Peyer's patch (tissue), 4 donors: ENCODE measurements at regions not wholly inside any gene's neighbourhood (a gene's known extent, or its start where the extent isn't known, plus 50 kb on each side); places are given as distances from the start of the nearest gene placed in this dataset.

ENCODE experiments used
- DNase-seq, 3 donors: peaks; one replicate each; pipeline ENCODE4 v3.0.0-alpha.2; 2017 to 2019
- H3K27ac ChIP-seq, 4 donors: fragments of 200-600 bp; sonication (generic); one replicate each; pipeline ENCODE4 v1.5.1; 2016 to 2019
- H3K27me3 ChIP-seq, 2 donors: fragments of 200-600 bp; sonication (generic); one replicate each; pipeline ENCODE4 v1.5.1; 2019
- H3K36me3 ChIP-seq, 3 donors: fragments of 200-600 bp; sonication (generic); one replicate each; pipeline ENCODE4 v1.5.1; 2016 to 2019
- H3K4me1 ChIP-seq, 4 donors: fragments of 200-600 bp; sonication (generic); one replicate each; pipeline ENCODE4 v1.5.1; 2016 to 2019
- H3K4me3 ChIP-seq, 4 donors: fragments of 200-600 bp; sonication (generic); 1 replicate in 3 of 4; 2 replicates in 1 of 4; pipeline ENCODE4 v1.5.1; 2016 to 2019; ENCODE audit warnings: mild to moderate bottlenecking in 1 of 4
- H3K9me3 ChIP-seq, 4 donors: fragments of 200-600 bp; sonication (generic); one replicate each; pipeline ENCODE4 v1.5.1; 2016 to 2019; ENCODE audit warnings: mild to moderate bottlenecking in 1 of 4
- POLR2A ChIP-seq, 2 donors: fragments of 450-650 bp; IDR thresholded peaks; one replicate each; pipeline ENCODE4 v1.5.1; 2017; ENCODE audit warnings: antibody characterized with exemption in 2 of 2, mild to moderate bottlenecking in 2 of 2, moderate library complexity in 2 of 2
- TF ChIP-seq, protein P1 (sequence below), 6 experiments: fragments of 450-650 bp in 4 of 6; fragments of 200-600 bp in 2 of 6; sonication (generic) in 1 of 6; IDR thresholded peaks; one replicate each; pipeline ENCODE4 v1.5.1; 2017 to 2019; ENCODE audit warnings: antibody characterized with exemption in 6 of 6, mild to moderate bottlenecking in 3 of 6, moderate library complexity in 1 of 6

GRCh38 chr15:81899024-81899423 lies 146.8 kb downstream of the MEX3B start:
- H3K4me1 ChIP-seq = no peaks in the 10 kb centered on the region
- no peak for TF ChIP-seq POLR2A (IDR thresholded peaks at IDR 0.05)
- TF ChIP-seq, protein P1, sequence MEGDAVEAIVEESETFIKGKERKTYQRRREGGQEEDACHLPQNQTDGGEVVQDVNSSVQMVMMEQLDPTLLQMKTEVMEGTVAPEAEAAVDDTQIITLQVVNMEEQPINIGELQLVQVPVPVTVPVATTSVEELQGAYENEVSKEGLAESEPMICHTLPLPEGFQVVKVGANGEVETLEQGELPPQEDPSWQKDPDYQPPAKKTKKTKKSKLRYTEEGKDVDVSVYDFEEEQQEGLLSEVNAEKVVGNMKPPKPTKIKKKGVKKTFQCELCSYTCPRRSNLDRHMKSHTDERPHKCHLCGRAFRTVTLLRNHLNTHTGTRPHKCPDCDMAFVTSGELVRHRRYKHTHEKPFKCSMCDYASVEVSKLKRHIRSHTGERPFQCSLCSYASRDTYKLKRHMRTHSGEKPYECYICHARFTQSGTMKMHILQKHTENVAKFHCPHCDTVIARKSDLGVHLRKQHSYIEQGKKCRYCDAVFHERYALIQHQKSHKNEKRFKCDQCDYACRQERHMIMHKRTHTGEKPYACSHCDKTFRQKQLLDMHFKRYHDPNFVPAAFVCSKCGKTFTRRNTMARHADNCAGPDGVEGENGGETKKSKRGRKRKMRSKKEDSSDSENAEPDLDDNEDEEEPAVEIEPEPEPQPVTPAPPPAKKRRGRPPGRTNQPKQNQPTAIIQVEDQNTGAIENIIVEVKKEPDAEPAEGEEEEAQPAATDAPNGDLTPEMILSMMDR (IDR thresholded peaks at IDR 0.05) = no peak
- no peak for DNase-seq
- H3K27ac ChIP-seq = no peak overlapping the region
- H3K4me3 ChIP-seq = no peak overlapping the region
- no peaks in the 10 kb centered on the region for H3K27me3 ChIP-seq
- no peaks in the 10 kb centered on the region for H3K36me3 ChIP-seq
- no peaks in the 10 kb centered on the region for H3K9me3 ChIP-seq

DNA sequence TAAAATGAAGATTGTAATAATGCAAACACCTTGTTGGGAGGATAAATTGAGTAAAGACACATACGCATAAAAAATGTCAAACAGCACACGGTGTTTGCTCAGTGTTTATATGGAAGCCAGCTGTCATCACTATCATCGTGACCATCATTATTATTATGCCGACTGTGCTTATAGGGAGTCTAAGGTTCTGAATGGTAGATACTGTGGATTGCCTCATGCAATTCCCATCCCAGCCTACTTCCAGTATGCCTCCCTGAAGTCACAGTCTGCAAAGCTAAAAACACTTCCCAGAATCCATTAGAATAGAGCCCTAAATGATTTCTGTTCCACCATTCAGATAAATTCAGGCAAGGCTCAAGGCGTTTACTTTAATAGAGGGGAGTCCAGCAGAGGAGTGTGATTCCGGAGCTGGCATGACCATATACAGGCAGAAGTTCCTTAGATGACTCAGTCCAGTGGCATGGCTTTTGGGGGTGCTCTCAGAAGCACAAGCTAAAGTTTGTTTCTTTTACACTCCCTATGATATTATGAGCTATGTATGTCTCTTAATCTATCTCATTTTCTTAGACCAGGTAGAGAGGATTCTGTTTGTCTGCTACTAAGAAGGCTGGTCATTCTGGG lies 148.7 kb downstream of the MEX3B start:
- DNase-seq = no peak
- Histone ChIP-seq H3K27ac (no peak overlapping the region), H3K36me3 (no peaks in the 10 kb centered on the region), H3K4me1 (no peaks in the 10 kb centered on the region), H3K9me3 (no peaks in the 10 kb centered on the region), H3K4me3 (no peak overlapping the region), H3K27me3 (no peaks in the 10 kb centered on the region)
- TF ChIP-seq, protein P1 (IDR thresholded peaks at IDR 0.05) = no peak
- TF ChIP-seq POLR2A (IDR thresholded peaks at IDR 0.05) = no peak

DNA sequence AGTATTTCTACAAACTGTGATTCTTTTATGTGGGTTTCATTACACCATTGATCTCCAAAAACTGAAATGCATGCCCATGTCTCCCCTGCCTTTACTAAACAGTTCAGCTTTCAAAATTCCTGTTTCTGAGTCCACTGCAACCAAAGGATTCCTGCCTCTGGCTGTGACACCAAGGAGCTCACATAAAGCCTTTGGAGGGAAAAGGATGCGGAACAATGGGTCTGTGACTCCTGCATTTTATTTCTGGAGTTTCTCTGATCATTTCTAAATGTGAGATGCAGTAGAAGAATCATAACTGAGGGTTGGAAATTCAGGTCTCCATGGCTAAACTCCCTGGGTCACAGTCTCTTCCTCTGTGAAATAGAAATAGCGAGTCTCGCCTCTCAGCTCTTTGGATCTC lies 149.5 kb downstream of the MEX3B start:
- no peaks in the 10 kb centered on the region for H3K4me1 ChIP-seq
- no peak for DNase-seq
- H3K9me3 ChIP-seq = no peaks in the 10 kb centered on the region
- no peaks in the 10 kb centered on the region for H3K27me3 ChIP-seq
- H3K4me3 ChIP-seq = no peak overlapping the region
- no peaks in the 10 kb centered on the region for H3K36me3 ChIP-seq
- no peak overlapping the region for H3K27ac ChIP-seq
- TF ChIP-seq POLR2A (IDR thresholded peaks at IDR 0.05) = no peak
- TF ChIP-seq, protein P1 (IDR thresholded peaks at IDR 0.05) = no peak

DNA sequence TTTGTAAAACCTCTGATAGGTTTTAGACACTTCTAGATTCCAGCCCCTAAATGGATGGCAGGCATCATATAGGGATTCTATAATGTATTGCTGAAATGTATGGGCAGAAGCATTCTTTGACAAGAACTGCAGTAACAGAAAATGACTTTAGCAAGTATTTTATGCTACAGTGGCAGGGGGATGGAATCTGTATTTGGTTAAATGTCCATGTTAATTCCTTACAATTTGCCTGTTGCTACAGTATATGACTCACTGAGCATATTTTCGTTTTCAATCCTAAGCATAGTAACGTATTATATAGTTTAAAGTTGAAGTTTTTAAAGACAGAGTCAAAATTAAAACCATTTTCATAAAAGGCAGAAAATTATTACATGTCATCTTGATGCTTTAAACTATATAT lies 150.1 kb downstream of the MEX3B start:
- TF ChIP-seq, protein P1 (IDR thresholded peaks at IDR 0.05) = no peak
- TF ChIP-seq POLR2A (IDR thresholded peaks at IDR 0.05) = no peak
- Histone ChIP-seq H3K9me3 (no peaks in the 10 kb centered on the region), H3K36me3 (no peaks in the 10 kb centered on the region), H3K4me3 (no peak overlapping the region), H3K27ac (no peak overlapping the region), H3K4me1 (no peaks in the 10 kb centered on the region), H3K27me3 (no peaks in the 10 kb centered on the region)
- no peak for DNase-seq

DNA sequence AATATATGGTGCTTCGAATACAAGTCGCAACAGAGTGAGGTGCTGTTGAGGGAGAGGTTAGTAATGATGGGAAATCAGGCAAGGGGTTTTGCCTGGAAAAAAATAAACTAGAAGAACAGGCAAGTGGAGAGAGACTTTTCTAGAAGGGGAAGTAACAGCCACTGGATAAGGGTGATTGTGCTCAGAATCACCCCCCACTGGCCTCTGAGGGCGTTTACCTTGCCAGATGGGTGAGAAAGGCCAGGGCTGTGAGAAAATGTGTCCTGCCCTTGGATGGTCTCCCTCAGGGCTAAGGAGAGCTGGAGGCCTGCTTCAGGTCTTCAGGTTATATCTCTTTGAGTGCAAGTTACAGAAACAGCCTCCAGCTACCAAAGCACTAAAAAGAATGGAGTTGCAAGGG lies 151.8 kb downstream of the MEX3B start:
- Histone ChIP-seq H3K4me1 (no peaks in the 10 kb centered on the region), H3K36me3 (no peaks in the 10 kb centered on the region), H3K9me3 (no peaks in the 10 kb centered on the region), H3K4me3 (no peak overlapping the region), H3K27me3 (no peaks in the 10 kb centered on the region), H3K27ac (no peak overlapping the region)
- no peak for DNase-seq
- TF ChIP-seq, protein P1 (IDR thresholded peaks at IDR 0.05) = no peak
